Left cardiac atrium (tissue), 4 donors: ENCODE measurements at regions not wholly inside any gene's neighbourhood (a gene's known extent, or its start where the extent isn't known, plus 50 kb on each side); places are given as distances from the start of the nearest gene placed in this dataset.
A peak's percentile ranks its signal among the peaks of the same experiment; 100 is the strongest.
"Not testable (repeated sequence)": the region's sequence is repeated elsewhere in the genome, so short reads cannot be mapped to it uniquely, and the experiment has no call there.

Experiments used
- ATAC-seq, 2 donors: fragments of 200-7000 bp; cut with Tn5 transposase; one replicate each; pipeline ENCODE4 v1.9.1; 2020; ENCODE audit warnings: mild to moderate bottlenecking in 2 of 2, moderate library complexity in 2 of 2
- DNase-seq: peaks from one replicate; pipeline ENCODE4 v3.0.0-alpha.2; 2020
- intact Hi-C, 2 donors: fragments of 100-400 bp; cut with DNase I; formaldehyde crosslinking; loops; one replicate each; pipeline versions ENCODE4 v1.14.1 to v1.15.1; 2022 to 2023
- donor health status: DM: no; HTN: yes; CAD: no.
- donor health status: DM: no; HTN: yes; CAD: no; lungs with severe emphysema.
- donor health status: DM: yes; HTN: yes; CAD: no.
- donor health status: Dilated cardiomyopathy.

DNA sequence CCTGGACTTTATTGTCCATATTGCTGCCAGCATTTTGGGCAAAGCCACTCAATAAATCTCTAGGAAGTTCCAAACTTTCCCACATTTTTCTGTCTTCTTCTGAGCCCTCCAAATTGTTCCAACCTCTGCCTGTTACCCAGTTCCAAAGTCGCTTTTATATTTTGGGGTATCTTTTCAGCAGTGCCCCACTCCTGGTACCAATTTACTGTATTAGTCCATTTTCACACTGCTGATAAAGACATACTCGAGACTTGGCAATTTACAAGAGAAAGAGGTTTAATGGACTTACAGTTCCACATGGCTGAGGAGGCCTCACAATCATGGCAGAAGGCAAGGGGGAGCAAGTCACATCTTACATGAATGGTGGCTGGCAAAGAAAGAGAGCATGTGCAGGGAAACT, 53.4 kb downstream of the AHSP start:
- DNase-seq, intact Hi-C loops, ATAC-seq: not testable (repeated sequence)

DNA sequence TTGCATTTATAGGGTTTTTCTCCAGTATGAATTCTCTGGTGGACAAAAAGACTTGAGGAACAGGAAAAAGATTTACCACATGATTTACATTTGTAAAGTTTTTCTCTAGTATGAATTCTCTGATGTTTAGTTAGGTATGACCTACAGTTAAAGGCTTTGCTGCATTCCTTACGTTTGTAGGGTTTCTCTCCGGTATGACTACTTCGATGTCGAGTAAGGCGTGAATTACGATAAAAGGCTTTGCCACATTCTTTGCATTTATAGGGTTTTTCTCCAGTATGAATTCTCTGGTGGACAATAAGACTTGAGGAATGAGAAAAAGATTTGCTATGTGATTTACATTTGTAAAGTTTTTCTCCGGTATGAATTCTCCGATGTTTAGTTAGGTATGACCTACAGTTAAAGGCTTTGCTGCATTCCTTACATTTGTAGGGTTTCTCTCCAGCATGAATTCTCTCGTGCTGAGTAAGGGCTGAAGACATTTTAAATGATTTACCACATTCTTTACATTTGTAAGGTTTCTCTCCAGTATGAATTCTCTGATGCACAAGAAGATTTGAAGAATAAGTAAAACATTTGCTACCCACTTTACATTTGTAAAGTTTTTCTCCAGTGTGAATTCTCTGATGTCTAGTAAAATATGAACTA, 74.2 kb downstream of the AHSP start:
- DNase-seq, intact Hi-C loops: not testable (repeated sequence)

DNA sequence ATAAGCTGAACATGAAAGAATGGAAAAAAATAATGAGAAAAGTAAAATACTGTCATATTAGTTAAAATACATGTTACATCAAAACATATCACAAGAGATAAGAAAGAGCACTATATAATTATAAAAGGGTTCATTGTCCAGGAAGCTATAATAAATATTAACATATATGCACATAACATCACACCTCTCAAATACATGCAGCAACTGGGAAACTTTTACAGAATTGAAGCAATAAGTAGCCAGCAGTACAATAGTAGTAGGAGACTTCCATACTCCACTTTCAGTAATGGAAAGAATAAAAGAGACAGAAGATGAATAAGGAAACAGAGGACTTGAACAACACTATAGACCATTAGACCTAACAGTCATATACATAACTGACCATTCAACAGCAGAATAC, 90.4 kb downstream of the AHSP start:
- DNase-seq (no peak), ATAC-seq (no peak)
- intact Hi-C loops, result no loop called here

More for the DNA sequence above, 74.2 kb downstream of the AHSP start:
- not testable (repeated sequence) for ATAC-seq

DNA sequence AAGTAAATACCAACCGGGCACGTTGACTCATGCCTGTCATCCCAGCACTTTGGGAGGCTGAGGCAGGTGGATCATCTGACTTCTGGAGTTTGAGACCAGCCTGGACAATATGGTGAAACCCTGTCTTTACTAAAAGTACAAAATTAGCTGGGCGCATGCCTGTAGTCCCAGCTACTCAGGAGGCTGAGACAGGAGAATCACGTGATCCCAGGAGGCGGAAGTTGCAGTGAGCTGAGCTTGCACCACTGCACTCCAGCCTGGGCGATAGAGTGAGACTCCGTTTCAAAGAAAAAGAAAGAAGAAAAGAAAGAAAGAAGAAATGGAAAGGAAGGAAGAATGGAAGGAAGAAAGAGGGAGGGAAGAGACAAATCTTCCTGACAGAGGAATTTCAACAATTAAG, 108.7 kb downstream of the AHSP start:
- DNase-seq, result no peak
- intact Hi-C loops, result no loop called here
- no peak for ATAC-seq

DNA sequence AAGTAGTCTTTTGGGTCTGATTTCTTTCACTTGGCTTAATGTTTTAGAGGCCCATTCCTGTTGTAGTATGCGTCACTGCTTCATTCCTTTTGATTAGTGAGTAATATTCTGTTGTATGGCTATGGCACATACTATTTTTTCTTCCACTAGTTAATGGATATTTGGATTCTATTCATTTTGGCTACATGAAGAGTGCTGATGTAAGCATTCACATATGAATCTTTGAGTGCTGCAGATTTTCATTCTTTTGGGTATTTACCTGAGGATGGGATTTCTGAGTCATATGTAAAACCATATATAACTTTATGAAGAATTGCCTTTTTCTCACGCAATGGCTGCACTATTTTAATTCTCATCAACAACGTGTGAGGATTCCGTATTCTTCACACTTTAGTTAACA, 113.6 kb downstream of the AHSP start:
- ATAC-seq, result no peak
- intact Hi-C loops, result no loop called here
- DNase-seq, result no peak

DNA sequence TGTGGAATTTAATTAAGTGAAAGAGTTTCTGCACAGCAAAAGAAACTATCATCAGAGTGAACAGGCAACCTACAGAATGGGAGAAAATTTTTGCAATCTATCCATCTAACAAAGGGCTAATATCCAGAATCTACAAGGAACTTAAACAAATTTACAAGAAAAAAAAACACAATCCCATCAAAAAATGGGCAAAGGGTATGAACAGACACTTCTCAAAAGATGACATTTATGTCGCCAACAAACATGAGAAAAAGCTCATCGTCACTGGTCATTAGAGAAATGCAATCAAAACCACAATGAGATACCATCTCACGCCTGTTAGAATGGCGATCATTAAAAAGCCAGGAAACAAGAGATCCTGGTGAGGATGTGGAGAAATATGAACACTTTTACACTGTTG, 128.0 kb downstream of the AHSP start:
- DNase-seq, intact Hi-C loops, ATAC-seq: not testable (repeated sequence)

DNA sequence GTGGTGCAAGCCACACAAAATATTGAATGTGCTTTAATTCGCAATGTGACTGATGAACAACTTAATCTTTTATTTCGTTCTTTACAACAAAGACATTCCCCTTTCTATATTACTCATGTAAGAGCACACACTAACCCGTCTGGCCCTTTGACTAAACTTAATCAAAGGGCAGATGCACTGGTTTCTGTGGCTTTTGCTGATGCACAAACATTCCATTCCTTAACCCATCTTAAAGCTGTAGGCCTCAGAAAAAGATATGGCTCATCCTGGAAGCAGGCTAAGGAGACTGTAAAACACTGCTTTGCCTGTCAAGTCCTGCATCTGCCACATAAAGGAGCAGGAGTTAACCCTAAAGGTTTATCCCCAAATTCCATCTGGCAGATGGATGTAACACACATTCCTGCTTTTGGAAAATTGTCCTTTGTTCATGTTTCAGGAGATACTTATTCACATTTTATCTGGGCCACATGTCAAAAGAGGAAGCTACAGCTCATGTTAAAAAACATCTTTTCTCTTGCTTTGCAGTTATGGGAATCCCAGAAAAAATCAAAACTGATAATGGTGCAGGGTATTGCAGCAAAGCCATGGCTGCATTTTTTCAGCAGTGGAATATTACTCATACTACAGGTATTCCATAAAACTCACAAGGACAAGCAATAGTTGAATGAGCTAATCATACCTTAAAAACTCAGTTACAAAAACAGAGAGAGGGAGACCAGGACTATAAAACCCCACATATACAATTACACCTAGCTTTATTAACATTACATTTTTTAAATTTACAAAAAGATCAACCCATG, 137.2 kb downstream of the AHSP start:
- DNase-seq, result no peak
- no peak for ATAC-seq
- intact Hi-C loops, result no loop called here

DNA sequence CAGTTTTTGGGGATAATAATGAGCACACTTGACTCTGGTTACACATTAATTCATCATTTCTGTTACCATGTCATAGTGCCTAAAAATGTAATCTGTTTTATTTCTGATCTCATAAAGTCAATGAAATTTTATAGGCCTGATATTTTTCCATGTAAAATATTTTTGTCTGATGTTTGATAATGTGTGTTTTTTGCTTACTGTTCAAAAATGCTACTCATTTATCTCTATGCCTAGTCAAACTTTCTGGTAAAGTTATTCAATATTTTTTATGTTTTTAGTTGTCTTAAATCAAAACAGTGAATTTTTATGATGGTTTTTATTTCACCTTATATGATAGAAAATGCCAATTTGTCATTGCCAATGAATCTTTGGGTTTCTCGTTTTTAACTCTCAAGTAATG, 147.0 kb downstream of the AHSP start:
- DNase-seq, result no peak
- no peak for ATAC-seq
- intact Hi-C loops, result no loop called here

DNA sequence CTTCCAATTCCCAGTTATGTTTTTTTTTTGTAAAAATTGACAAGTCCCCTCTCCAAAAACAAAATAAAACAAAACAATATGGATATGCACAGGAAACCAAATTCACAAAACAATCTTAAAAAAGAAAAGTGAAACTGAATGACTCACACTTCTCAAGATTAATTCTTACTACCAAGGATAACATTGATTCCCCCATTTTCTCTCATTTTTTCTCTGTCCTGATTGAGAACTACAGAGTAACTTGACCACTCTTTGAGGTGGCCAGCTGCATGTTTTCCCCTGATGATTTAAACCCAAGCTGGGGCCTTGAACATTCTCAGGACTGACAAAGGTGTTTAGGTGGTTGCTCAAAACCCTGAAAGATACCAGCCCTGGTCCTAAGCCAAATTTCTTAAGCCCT, 149.0 kb downstream of the AHSP start:
- DNase-seq (no peak), ATAC-seq (no peak)
- intact Hi-C loops, result no loop called here

DNA sequence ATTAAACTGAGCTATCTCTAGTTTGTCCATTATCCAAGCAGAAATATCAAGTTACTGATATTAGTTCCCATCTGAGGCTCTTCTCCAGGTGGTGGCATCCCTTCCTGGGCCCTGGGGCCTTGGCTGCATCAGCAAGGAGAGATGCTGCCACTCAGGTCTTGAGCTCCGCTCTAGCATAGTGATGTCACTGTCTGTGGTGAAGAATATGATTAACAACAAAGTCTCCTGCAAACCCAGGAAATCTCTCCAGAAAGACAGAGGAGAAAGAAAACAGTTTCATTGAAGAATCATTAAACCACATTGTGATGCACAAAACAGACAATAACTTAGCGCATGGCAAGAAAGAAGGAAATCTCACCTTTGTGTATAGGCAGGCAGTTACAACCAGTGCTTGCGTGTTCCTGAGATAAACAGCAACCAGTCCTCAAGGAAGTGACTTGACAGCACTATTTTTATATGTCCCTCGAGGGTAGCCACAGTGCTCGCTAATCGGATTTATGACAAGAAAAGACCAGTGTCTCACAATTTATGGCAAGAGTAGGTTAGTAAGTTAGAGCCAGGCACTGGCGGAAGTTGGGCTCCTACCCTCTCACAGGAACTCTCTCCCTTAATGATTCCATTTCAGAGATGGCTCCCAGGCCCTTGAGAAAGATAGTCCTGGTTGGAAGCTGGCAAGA, 151.1 kb downstream of the AHSP start:
- DNase-seq, result no peak
- ATAC-seq, result no peak
- intact Hi-C loops, result no loop called here

DNA sequence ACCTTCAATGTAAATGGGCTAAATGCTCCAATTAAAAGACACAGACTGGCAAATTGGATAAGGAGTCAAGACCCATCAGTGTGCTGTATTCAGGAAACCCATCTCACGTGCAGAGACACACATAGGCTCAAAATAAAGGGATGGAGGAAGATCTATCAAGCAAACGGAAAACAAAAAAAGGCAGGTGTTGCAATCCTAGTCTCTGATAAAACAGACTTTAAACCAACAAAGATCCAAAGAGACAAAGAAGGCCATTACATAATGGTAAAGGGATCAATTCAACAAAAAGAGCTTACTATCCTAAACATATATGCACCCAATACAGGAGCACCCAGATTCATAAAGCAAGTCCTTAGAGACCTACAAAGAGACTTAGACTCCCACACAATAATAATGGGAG, 161.6 kb downstream of the AHSP start:
- intact Hi-C loops, ATAC-seq: not testable (repeated sequence)

DNA sequence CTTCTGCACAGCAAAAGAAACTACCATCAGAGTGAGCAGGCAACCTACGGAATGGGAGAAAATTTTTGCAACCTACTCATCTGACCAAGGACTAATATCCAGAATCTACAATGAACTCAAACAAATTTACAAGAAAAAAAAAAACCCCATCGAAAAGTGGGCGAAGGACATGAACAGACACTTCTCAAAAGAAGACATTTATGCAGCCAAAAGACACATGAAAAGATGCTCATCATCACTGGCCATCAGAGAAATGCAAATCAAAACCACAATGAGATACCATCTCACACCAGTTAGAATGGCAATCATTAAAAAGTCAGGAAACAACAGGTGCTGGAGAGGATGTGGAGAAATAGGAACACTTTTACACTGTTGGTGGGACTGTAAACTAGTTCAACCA, 164.6 kb downstream of the AHSP start:
- ATAC-seq, DNase-seq, intact Hi-C loops: not testable (repeated sequence)

More for the DNA sequence above, 161.6 kb downstream of the AHSP start:
- DNase-seq, result not testable (repeated sequence)

DNA sequence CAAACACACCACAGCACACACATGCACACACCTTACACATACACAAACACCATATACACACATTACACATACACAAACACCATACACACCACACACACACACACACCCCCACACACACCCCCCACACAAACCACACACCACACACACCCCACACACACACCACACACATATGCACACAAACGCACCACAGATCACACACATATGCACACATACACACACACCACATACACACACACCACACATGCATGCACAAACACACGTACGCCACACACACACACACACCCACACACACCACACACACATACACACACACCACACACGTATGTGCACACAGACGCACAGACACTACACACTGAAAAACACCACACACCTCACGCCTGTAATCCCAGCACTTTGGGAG, 166.0 kb downstream of the AHSP start:
- no peak for DNase-seq
- ATAC-seq, result no peak
- intact Hi-C loops, result no loop called here

DNA sequence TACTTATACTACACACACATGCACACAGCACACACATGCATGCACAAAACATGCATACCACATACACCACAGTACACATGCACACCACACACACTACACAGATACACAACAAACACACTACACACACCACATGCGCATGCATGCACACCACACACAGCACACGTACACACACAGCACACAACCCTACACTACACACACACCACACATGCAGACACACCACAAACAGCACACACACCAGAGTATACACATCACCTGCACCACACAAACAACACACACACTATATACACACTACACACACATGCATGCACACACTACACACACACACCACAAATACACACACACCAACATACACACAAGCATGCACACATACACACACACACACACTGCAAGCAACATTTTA, 166.8 kb downstream of the AHSP start:
- intact Hi-C loops, result no loop called here
- DNase-seq, result no peak
- no peak for ATAC-seq

DNA sequence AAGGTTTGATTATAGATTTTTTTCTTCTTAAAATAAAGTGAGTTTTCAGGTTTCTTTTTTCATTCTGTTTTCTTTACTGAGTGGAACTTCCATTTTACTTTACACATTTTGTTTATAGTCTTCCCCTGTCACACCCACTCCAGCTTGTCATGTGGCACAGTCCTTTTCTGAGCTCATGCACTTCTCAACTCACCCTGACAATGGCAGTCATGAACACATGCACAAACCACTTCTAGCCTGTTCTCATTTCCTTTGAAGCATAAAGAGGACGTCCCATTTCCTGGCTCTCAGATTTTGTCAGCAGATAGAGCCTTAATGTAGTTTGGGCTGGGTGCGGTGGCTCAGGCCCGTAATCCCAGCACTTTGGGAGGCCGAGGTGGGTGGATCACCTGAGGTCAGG, 168.0 kb downstream of the AHSP start:
- peak in 1 of 2 donors; percentile 51 for ATAC-seq
- intact Hi-C loops, result no loop called here
- no peak for DNase-seq

DNA sequence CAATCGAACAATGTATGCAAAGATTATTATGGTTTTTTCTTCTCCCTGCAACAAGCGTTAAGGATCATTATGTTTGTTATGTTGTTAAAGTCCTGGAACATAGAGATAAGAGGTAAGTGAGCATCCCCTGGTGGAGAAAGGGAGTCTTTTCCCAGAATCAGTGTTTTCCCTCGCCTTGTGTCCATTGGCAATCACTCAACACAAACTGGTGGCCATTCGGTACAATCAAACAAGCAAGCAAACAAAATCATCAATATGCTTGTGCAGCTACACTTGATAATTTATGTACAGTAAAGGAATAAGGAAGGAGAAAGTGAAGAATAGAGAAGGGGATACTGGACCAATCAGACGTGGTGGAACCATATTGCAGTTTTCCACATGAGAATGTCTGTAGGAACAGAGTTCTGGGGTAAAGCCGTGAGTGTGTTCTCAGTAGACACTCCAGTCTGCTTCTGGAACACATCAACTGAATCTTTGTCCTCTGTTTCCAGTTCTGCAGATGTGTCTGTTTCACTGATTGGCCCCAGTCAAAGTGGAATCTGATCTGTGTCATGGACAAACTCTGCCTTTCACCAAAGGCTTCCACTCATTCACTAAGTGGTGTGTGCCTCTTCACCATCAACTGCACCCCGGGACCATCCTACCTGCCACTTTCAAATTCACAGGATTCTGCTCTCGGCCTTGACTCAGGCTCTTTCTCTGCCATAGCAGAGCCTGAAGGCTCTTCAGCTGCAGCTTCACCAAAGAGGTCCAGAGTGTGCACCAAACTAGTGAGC, 169.5 kb downstream of the AHSP start:
- ATAC-seq (no peak), DNase-seq (no peak)
- intact Hi-C loops, result no loop called here

DNA sequence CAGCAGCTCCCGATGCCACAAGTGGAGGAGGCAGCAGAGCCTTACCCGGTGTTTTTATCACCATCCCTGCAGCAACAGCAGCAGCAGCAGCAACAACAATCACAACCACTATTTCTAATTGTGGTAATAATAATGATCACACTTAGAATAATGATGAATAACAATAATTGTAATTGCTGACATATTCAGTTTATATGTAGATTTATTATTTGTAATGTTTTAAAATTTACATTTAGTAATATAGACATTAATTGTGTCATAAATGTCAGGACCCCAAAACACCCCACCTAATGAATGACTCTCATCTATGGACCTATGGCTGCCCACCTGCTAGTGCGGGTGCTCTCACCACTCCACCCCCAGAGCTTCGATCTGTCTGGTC, 170.0 kb downstream of the AHSP start:
- no peak for DNase-seq
- ATAC-seq, result no peak
- intact Hi-C loops, result no loop called here

DNA sequence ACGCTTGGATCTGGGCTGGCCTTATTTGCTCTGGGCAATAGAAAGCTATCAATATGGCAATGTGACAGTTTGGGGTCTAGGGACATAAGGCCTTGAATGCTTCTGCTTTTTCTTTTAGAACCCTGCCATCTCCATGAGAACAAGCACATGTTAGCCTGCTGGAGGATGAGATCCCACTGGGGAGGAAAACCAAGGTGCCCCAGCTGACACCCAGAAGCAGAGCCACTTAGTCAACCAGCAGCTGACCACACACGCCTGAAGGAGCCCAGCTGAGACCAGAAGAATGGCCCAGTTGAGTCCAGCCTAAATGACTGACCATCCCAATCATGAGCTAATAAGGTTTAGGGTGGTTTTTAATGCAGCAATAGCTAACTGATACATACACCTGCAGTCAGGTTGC, 171.2 kb downstream of the AHSP start:
- ATAC-seq (no peak), DNase-seq (no peak)
- intact Hi-C loops, result no loop called here

DNA sequence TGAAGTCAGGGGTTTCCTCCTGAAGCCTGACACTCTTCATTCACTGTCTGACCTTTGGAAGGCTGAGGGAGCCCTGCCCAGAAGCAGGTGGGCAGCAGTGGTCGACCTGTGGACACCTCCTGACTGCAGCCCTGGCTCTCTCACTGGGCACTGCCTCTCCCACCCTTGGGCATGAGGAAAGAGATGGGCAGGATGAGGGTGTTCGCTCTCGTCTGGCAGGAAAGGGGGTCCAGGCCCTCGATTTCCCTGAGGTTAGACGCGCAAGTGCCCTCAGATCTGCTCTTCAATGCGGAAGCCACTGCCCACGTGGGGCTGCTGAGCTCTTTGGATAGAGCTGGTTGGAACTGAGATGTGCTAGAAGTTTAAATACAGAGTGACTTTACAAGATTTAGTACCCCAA, 171.9 kb downstream of the AHSP start:
- no peak for ATAC-seq
- DNase-seq, result no peak
- intact Hi-C loops, result no loop called here

DNA sequence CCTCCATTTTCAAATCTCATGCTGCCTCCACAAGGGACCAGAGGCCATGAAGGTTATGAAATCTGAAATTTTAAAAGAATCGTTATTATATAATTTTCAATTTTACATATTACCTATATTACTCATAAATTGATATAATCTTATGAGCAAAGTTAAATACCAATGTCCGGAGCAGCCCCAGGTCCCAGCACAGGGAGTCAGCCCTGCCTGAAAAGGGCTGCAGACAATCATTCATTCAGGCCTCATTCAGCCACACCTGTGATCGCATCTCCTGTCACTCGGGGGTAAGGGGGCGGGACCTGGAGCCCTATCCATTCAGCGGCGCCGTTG, 172.5 kb downstream of the AHSP start:
- DNase-seq (no peak), ATAC-seq (peak in 1 of 2 donors; percentile 97)
- intact Hi-C loops, result no loop called here
